K562 (cell line): ENCODE measurements at regions not wholly inside any gene's neighbourhood (a gene's known extent, or its start where the extent isn't known, plus 50 kb on each side); places are given as distances from the start of the nearest gene placed in this dataset.

Experiments
- ARID1B ChIP-seq: fragments of 450-650 bp; IDR thresholded peaks from 2 replicates; pipeline ENCODE4 v1.6.1; 2016; ENCODE audit warnings: antibody characterized with exemption, mild to moderate bottlenecking, inconsistent platforms
- BCOR ChIP-seq: fragments of 450-650 bp; IDR thresholded peaks from 2 replicates; pipeline ENCODE4 v1.6.1; 2016
- HDAC3 ChIP-seq: fragments of 450-650 bp; IDR thresholded peaks from 2 replicates; pipeline ENCODE4 v1.6.1; 2018; ENCODE audit warnings: borderline replicate concordance, mild to moderate bottlenecking, moderate library complexity; ENCODE audit not compliant: partially characterized antibody
- RBM34 ChIP-seq: fragments of 200-400 bp; formaldehyde crosslinking; IDR thresholded peaks from 2 replicates; pipeline ENCODE4 v1.6.1; 2018; ENCODE audit warnings: low read length, borderline replicate concordance; ENCODE audit not compliant: insufficient read depth
- TCF7 ChIP-seq: sonication (generic); IDR thresholded peaks from 2 replicates; pipeline ENCODE4 v1.6.1; 2016; ENCODE audit warnings: antibody characterized with exemption, borderline replicate concordance
- TF ChIP-seq, protein P1 (sequence below): fragments of 200-600 bp; sonication (generic); IDR thresholded peaks from one replicate; pipeline ENCODE4 v1.6.1; 2012; ENCODE audit warnings: mild to moderate bottlenecking, low read depth, low read length, inconsistent platforms

DNA sequence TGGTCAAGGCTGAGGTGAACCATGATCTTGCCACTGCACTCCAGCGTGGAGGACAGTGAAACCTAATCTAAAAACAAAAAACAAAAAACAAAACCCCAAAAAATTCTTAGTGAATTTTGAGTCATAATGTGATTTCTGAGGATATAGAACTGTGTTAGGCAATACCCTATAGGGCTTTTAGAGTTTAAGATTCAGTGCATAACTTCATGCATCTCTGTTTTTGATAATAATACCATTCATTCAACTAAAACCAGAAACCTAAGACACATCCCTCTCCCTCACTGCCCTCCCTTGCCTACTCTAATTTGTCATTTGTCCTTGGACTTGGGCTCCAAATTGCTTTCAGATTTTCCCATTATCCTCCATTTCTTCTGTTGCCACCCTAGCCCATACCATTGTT lies 405.7 kb upstream of the EDIL3 start (continued):
- TF ChIP-seq TCF7 = no peak
- no peak for TF ChIP-seq RBM34
- no peak for TF ChIP-seq BCOR
- no peak for TF ChIP-seq ARID1B
- TF ChIP-seq HDAC3 = no peak
- TF ChIP-seq, protein P1, sequence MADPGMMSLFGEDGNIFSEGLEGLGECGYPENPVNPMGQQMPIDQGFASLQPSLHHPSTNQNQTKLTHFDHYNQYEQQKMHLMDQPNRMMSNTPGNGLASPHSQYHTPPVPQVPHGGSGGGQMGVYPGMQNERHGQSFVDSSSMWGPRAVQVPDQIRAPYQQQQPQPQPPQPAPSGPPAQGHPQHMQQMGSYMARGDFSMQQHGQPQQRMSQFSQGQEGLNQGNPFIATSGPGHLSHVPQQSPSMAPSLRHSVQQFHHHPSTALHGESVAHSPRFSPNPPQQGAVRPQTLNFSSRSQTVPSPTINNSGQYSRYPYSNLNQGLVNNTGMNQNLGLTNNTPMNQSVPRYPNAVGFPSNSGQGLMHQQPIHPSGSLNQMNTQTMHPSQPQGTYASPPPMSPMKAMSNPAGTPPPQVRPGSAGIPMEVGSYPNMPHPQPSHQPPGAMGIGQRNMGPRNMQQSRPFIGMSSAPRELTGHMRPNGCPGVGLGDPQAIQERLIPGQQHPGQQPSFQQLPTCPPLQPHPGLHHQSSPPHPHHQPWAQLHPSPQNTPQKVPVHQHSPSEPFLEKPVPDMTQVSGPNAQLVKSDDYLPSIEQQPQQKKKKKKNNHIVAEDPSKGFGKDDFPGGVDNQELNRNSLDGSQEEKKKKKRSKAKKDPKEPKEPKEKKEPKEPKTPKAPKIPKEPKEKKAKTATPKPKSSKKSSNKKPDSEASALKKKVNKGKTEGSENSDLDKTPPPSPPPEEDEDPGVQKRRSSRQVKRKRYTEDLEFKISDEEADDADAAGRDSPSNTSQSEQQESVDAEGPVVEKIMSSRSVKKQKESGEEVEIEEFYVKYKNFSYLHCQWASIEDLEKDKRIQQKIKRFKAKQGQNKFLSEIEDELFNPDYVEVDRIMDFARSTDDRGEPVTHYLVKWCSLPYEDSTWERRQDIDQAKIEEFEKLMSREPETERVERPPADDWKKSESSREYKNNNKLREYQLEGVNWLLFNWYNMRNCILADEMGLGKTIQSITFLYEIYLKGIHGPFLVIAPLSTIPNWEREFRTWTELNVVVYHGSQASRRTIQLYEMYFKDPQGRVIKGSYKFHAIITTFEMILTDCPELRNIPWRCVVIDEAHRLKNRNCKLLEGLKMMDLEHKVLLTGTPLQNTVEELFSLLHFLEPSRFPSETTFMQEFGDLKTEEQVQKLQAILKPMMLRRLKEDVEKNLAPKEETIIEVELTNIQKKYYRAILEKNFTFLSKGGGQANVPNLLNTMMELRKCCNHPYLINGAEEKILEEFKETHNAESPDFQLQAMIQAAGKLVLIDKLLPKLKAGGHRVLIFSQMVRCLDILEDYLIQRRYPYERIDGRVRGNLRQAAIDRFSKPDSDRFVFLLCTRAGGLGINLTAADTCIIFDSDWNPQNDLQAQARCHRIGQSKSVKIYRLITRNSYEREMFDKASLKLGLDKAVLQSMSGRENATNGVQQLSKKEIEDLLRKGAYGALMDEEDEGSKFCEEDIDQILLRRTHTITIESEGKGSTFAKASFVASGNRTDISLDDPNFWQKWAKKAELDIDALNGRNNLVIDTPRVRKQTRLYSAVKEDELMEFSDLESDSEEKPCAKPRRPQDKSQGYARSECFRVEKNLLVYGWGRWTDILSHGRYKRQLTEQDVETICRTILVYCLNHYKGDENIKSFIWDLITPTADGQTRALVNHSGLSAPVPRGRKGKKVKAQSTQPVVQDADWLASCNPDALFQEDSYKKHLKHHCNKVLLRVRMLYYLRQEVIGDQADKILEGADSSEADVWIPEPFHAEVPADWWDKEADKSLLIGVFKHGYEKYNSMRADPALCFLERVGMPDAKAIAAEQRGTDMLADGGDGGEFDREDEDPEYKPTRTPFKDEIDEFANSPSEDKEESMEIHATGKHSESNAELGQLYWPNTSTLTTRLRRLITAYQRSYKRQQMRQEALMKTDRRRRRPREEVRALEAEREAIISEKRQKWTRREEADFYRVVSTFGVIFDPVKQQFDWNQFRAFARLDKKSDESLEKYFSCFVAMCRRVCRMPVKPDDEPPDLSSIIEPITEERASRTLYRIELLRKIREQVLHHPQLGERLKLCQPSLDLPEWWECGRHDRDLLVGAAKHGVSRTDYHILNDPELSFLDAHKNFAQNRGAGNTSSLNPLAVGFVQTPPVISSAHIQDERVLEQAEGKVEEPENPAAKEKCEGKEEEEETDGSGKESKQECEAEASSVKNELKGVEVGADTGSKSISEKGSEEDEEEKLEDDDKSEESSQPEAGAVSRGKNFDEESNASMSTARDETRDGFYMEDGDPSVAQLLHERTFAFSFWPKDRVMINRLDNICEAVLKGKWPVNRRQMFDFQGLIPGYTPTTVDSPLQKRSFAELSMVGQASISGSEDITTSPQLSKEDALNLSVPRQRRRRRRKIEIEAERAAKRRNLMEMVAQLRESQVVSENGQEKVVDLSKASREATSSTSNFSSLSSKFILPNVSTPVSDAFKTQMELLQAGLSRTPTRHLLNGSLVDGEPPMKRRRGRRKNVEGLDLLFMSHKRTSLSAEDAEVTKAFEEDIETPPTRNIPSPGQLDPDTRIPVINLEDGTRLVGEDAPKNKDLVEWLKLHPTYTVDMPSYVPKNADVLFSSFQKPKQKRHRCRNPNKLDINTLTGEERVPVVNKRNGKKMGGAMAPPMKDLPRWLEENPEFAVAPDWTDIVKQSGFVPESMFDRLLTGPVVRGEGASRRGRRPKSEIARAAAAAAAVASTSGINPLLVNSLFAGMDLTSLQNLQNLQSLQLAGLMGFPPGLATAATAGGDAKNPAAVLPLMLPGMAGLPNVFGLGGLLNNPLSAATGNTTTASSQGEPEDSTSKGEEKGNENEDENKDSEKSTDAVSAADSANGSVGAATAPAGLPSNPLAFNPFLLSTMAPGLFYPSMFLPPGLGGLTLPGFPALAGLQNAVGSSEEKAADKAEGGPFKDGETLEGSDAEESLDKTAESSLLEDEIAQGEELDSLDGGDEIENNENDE = no peak
